K562 (cell line): ENCODE measurements at regions not wholly inside any gene's neighbourhood (a gene's known extent, or its start where the extent isn't known, plus 50 kb on each side); places are given as distances from the start of the nearest gene placed in this dataset.

Source experiments
- ATAC-seq: fragments of 200-7000 bp; cut with Tn5 transposase; 3 replicates; pipeline ENCODE4 v1.9.1; 2020; ENCODE audit warnings: moderate library complexity
- BruUV-seq: library from RNA; stranded (reverse); fragments of 400-500 nt; replicated peaks from 2 replicates; lab custom pipeline; 2021; lab: Mats Ljungman, UMichigan
- CTCF ChIA-PET: fragments of 300-600 bp; formaldehyde crosslinking; extraction: SDS; loops from one replicate; lab custom pipeline; 2021; ENCODE audit warnings: low intra/inter-chr PET ratio; lab: Yijun Ruan, JAX
- POLR2A ChIA-PET: fragments of 300-600, 350-650 bp; sonication (Branson Sonifier 250); formaldehyde crosslinking; extraction: SDS; loops from one replicate; lab custom pipeline; 2021; ENCODE audit warnings: antibody characterized with exemption, inconsistent platforms; lab: Yijun Ruan, JAX
- DNase-seq, 4 experiments: peaks; one replicate each; pipeline versions ENCODE4 v3.0.0 to v3.0.0-alpha.2; 2011 to 2018; ENCODE audit warnings: low spot score in 3 of 4, mixed read lengths in 3 of 4; ENCODE audit errors: extremely low read depth in 1 of 4
- FAIRE-seq: peaks from 2 replicates; lab custom pipeline; 2011; peaks lifted over from hg19 to GRCh38; lab: Jason Lieb, UNC
- H2AFZ ChIP-seq: 2 replicates; pipeline ENCODE4 v1.6.0; 2011; ENCODE audit warnings: low read depth, low read length, control low read depth, inconsistent platforms
- H3K27ac ChIP-seq: fragments of 200-600 bp; 3 replicates; pipeline ENCODE4 v1.8.0; 2011; ENCODE audit warnings: low read depth, mild to moderate bottlenecking, control low read depth, inconsistent platforms, low read length, moderate library complexity, mixed read lengths; ENCODE audit errors: extremely low read depth
- H3K27me3 ChIP-seq, 2 experiments: fragments of 300-600 bp in 1 of 2; 2 replicates in 1 of 2; 3 replicates in 1 of 2; pipeline versions ENCODE4 v1.6.0 to v1.8.0; 2011; ENCODE audit warnings: inconsistent platforms in 2 of 2, low read length in 2 of 2, mild to moderate bottlenecking in 1 of 2, mixed read lengths in 1 of 2, moderate library complexity in 1 of 2; ENCODE audit not compliant: control insufficient read depth in 2 of 2, insufficient read depth in 2 of 2
- H3K36me3 ChIP-seq: fragments of 300-600 bp; 3 replicates; pipeline ENCODE4 v1.8.0; 2011; ENCODE audit warnings: mild to moderate bottlenecking, low read length, inconsistent platforms; ENCODE audit not compliant: control insufficient read depth, insufficient read depth
- H3K4me1 ChIP-seq, 2 experiments: fragments of 200-600 bp in 1 of 2; replicated peaks in 1 of 2; 2 replicates in 1 of 2; 3 replicates in 1 of 2; pipeline versions ENCODE4 v1.5.1 to v1.8.0; 2011; ENCODE audit warnings: inconsistent platforms in 2 of 2, low read length in 2 of 2, mild to moderate bottlenecking in 1 of 2, mixed read lengths in 1 of 2, moderate library complexity in 1 of 2; ENCODE audit not compliant: control insufficient read depth in 2 of 2, insufficient read depth in 2 of 2
- H3K4me2 ChIP-seq: 2 replicates; pipeline ENCODE4 v1.6.1; 2011; ENCODE audit warnings: low read length, control low read depth, inconsistent platforms, mixed read lengths; ENCODE audit not compliant: insufficient read depth
- H3K4me3 ChIP-seq: fragments of 200-600 bp; sonication (generic), shearing (Covaris generic); 2 replicates; pipeline ENCODE4 v1.5.1; 2016; ENCODE audit warnings: control low read depth, inconsistent platforms
- H3K79me2 ChIP-seq: fragments of 200-600 bp; 3 replicates; pipeline ENCODE4 v1.8.0; 2011; ENCODE audit warnings: low read length, inconsistent platforms; ENCODE audit not compliant: control insufficient read depth, insufficient read depth
- H3K9ac ChIP-seq, 2 experiments: 2 replicates each; pipeline versions ENCODE4 v1.6.0 to v1.6.1; 2011; ENCODE audit warnings: low read depth in 2 of 2, low read length in 2 of 2, control low read depth in 1 of 2, inconsistent platforms in 1 of 2, mild to moderate bottlenecking in 1 of 2, mixed read lengths in 1 of 2; ENCODE audit not compliant: insufficient read depth in 1 of 2
- H3K9me1 ChIP-seq: one replicate; pipeline ENCODE4 v1.6.0; 2011; ENCODE audit warnings: inconsistent platforms, mild to moderate bottlenecking, low read length, moderate library complexity; ENCODE audit not compliant: control insufficient read depth, insufficient read depth
- H3K9me3 ChIP-seq: replicated peaks from 2 replicates; pipeline ENCODE4 v1.5.1; 2011; ENCODE audit warnings: low read depth, low read length, inconsistent platforms; ENCODE audit not compliant: control insufficient read depth, insufficient read depth
- H4K20me1 ChIP-seq: replicated peaks from 2 replicates; pipeline ENCODE4 v1.6.1; 2011; ENCODE audit warnings: low read length, inconsistent platforms, mixed read lengths; ENCODE audit not compliant: control insufficient read depth, insufficient read depth
- DDX20 ChIP-seq: fragments of 450-650 bp; IDR thresholded peaks from 2 replicates; pipeline ENCODE4 v1.6.1; 2016; ENCODE audit warnings: missing genetic modification characterization, low read depth, mild to moderate bottlenecking, missing compliant biosample characterization, moderate library complexity
- ETV5 ChIP-seq: sonication (generic); formaldehyde crosslinking; IDR thresholded peaks from 2 replicates; pipeline ENCODE4 v1.4.0; 2020; ENCODE audit warnings: low read depth, mild to moderate bottlenecking, missing genetic modification reagents
- EZH2 ChIP-seq: IDR thresholded peaks from 2 replicates; pipeline ENCODE4 v1.6.1; 2012; ENCODE audit warnings: low read depth, mild to moderate bottlenecking, inconsistent platforms, low read length, borderline replicate concordance
- KHSRP ChIP-seq: fragments of 450-650 bp; IDR thresholded peaks from 2 replicates; pipeline ENCODE4 v1.6.1; 2017
- MAZ ChIP-seq, 2 experiments: fragments of 450-650 bp in 1 of 2; sonication (generic) in 1 of 2; formaldehyde crosslinking; IDR thresholded peaks in 1 of 2; conservative IDR thresholded peaks in 1 of 2; 2 replicates each; pipeline versions ENCODE4 v1.4.0 to v1.5.0; 2020; ENCODE audit warnings: mild to moderate bottlenecking in 1 of 2, missing genetic modification reagents in 1 of 2
- NCOA2 ChIP-seq, 2 experiments: fragments of 450-650 bp; IDR thresholded peaks; 2 replicates each; pipeline ENCODE4 v1.6.1; 2018; ENCODE audit warnings: mild to moderate bottlenecking in 2 of 2, moderate library complexity in 1 of 2; ENCODE audit not compliant: partially characterized antibody in 2 of 2
- NFXL1 ChIP-seq: fragments of 450-650 bp; formaldehyde crosslinking; IDR thresholded peaks from 2 replicates; pipeline ENCODE4 v1.4.0; 2021; ENCODE audit warnings: mild to moderate bottlenecking
- NONO ChIP-seq, 2 experiments: fragments of 200-400 bp in 1 of 2; fragments of 450-650 bp in 1 of 2; formaldehyde crosslinking in 1 of 2; IDR thresholded peaks; 2 replicates each; pipeline ENCODE4 v1.6.1; 2017; ENCODE audit warnings: low read depth in 2 of 2, mild to moderate bottlenecking in 2 of 2, moderate library complexity in 2 of 2, low read length in 1 of 2
- RHOXF2B ChIP-seq: fragments of 250-450 bp; sonication (Bioruptor Pico); conservative IDR thresholded peaks from 2 replicates; pipeline ENCODE4 v1.5.1; 2021
- SREBF2 ChIP-seq: sonication (generic); formaldehyde crosslinking; IDR thresholded peaks from 2 replicates; pipeline ENCODE4 v1.4.0; 2020; ENCODE audit warnings: mild to moderate bottlenecking, missing genetic modification reagents
- TEAD1 ChIP-seq, 2 experiments: fragments of 450-650 bp in 1 of 2; sonication (generic) in 1 of 2; formaldehyde crosslinking; IDR thresholded peaks; 2 replicates each; pipeline versions ENCODE4 v1.4.0 to v1.8.0; 2020 to 2022; ENCODE audit warnings: mild to moderate bottlenecking in 2 of 2, missing genetic modification reagents in 1 of 2
- ZNF75A ChIP-seq: fragments of 450-650 bp; formaldehyde crosslinking; IDR thresholded peaks from 2 replicates; pipeline ENCODE4 v1.4.0; 2020; ENCODE audit warnings: mild to moderate bottlenecking
- ZZZ3 ChIP-seq: fragments of 450-650 bp; IDR thresholded peaks from 2 replicates; pipeline ENCODE4 v1.6.1; 2016; ENCODE audit warnings: antibody characterized with exemption, mild to moderate bottlenecking, moderate library complexity
- WGBS: fragments of 100-300 bp; shearing (Covaris generic); methylation state at CpG from one replicate; pipeline ENCODE4 v1.1.6; 2016; ENCODE audit warnings: low coverage, mixed read lengths; ENCODE audit not compliant: insufficient coverage; ENCODE audit errors: missing lambda C conversion rate; 5-methylcytosine and 5-hydroxymethylcytosine counted together
- in situ Hi-C: fragments of 300-500 bp; cut with MboI; formaldehyde crosslinking; loops from 4 replicates; pipeline ENCODE4 v1.15.0; 2018; ENCODE audit warnings: inconsistent platforms, mixed read lengths
- intact Hi-C: fragments of 100-400 bp; cut with micrococcal nuclease; formaldehyde crosslinking; loops from 2 replicates; pipeline ENCODE4 v1.14.2; 2022

DNA sequence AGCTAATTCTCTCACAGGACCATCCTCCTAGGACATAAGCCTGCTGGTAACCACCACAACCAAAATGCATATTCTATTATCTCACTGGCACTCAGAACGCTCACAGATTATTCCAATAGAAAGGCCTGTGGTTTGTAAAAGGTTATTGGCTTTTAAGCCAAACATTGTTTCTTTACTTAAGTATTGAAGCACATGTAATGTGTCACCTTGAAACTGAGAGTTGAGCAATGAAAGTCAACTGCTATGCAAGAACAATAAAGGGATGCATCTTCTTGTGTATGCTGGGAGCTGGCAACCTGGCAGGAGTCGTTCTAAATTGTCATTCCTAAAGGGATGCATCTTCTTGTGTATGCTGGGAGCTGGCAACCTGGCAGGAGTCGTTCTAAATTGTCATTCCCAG lies 298.6 kb upstream of the DNAJC19 start:
- H4K20me1 ChIP-seq: no peaks in the 10 kb centered on the region
- H2AFZ ChIP-seq: no peak overlapping the region
- H3K9ac ChIP-seq: no peak overlapping the region
- TF ChIP-seq KHSRP: no peak
- TF ChIP-seq NCOA2 (IDR thresholded peaks at IDR 0.05; ENCODE audit: partially characterized antibody in 2 of 2): no peak
- TF ChIP-seq NFXL1: no peak
- TF ChIP-seq DDX20 (tag): no peak
- no peak for TF ChIP-seq TEAD1 (CRISPR knock-in tag; IDR thresholded peaks at IDR 0.05)
- no peak for TF ChIP-seq MAZ (CRISPR knock-in tag; conservative IDR thresholded peaks at IDR 0.05 in 1 of 2, IDR thresholded peaks at IDR 0.05 in 1 of 2)
- TF ChIP-seq SREBF2 (CRISPR knock-in tag): no peak
- no peak for TF ChIP-seq ZZZ3
- TF ChIP-seq NONO (IDR thresholded peaks at IDR 0.05; ENCODE audit: low read depth in 2 of 2, low read length in 1 of 2): no peak
- no peak for TF ChIP-seq EZH2
- TF ChIP-seq RHOXF2B (CRISPR knock-in tag): no peak
- TF ChIP-seq ZNF75A (CRISPR knock-in tag): no peak
- TF ChIP-seq ETV5 (CRISPR knock-in tag): no peak
- no peak overlapping the region for H3K4me3 ChIP-seq
- FAIRE-seq (no peak), ATAC-seq (no peak), DNase-seq (no peak)
- H3K27ac ChIP-seq: no peak overlapping the region
- H3K9me3 ChIP-seq: no peaks in the 10 kb centered on the region
- no peaks in the 10 kb centered on the region for H3K79me2 ChIP-seq
- no peaks in the 10 kb centered on the region for H3K4me1 ChIP-seq
- WGBS: 6% methylated on average over 3 of the region's 3 CpGs
- CTCF ChIA-PET: no interaction called here
- H3K4me2 ChIP-seq: no peak overlapping the region
- in situ Hi-C loops: no loop called here
- no TSS peak for BruUV-seq
- intact Hi-C loops: no loop called here
- H3K27me3 ChIP-seq: no peaks in the 10 kb centered on the region
- POLR2A ChIA-PET: no interaction called here
- no peaks in the 10 kb centered on the region for H3K36me3 ChIP-seq
- H3K9me1 ChIP-seq: no peaks in the 10 kb centered on the region
